ENCODE measurements at regions not wholly inside any gene's neighbourhood (a gene's known extent, or its start where the extent isn't known, plus 50 kb on each side); places are given as distances from the start of the nearest gene placed in this dataset.
"Not testable (repeated sequence)": the region's sequence is repeated elsewhere in the genome, so short reads cannot be mapped to it uniquely, and the experiment has no call there.

DNA sequence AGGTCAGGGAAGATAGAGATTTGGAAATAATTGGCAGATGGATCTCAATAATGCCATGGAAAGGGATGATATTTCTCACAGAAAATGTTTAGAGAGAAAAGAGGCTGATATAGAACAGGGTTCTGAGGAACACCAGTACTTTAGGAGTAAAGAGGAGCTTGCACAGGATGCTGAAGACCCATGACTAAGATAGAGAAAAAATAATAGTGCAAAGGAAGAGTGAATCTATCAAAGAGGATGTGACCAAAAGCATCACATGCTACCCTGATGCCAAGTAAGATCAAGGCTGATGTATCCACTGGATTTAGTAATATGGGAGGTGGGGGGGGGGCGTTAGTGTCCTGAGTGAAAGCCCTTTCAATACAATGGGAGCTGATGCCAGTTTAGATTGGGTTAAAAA is 80.1 kb upstream of the NOTCH2NLA start:
- not testable (repeated sequence) for TF ChIP-seq YY1 (IDR thresholded peaks at IDR 0.05; ENCODE audit: insufficient read depth, insufficient read length); SUZ12 (IDR thresholded peaks at IDR 0.05; ENCODE audit: extremely low read depth, insufficient read depth, insufficient read length)
